ENCODE measurements at regions not wholly inside any gene's neighbourhood (a gene's known extent, or its start where the extent isn't known, plus 50 kb on each side); places are given as distances from the start of the nearest gene placed in this dataset.

GRCh38 chr3:180142472-180142871 lies 105.7 kb upstream of the PEX5L start:
- no peak overlapping the region for H3K4me3 ChIP-seq (ENCODE audit: low read depth, low read length)
- TF ChIP-seq CTCF (IDR thresholded peaks at IDR 0.05; ENCODE audit: control insufficient read depth, extremely low read depth, insufficient read depth) = no peak
- no peak for DNase-seq (ENCODE audit: low read depth)

- DNase-seq (ENCODE audit: low read depth) = no peak
- TF ChIP-seq CTCF (IDR thresholded peaks at IDR 0.05; ENCODE audit: control insufficient read depth, extremely low read depth, insufficient read depth) = no peak
- H3K4me3 ChIP-seq (ENCODE audit: low read depth, low read length) = no peak overlapping the region
Measured at GRCh38 chr3:180161770-180162169, 125.0 kb upstream of the PEX5L start.

- no peak overlapping the region for H3K4me3 ChIP-seq (ENCODE audit: low read depth, low read length)
- no peak for DNase-seq (ENCODE audit: low read depth)
- no peak for TF ChIP-seq CTCF (IDR thresholded peaks at IDR 0.05; ENCODE audit: control insufficient read depth, extremely low read depth, insufficient read depth)
Measured at GRCh38 chr3:180175572-180175971, 138.8 kb upstream of the PEX5L start.

- H3K4me3 ChIP-seq (ENCODE audit: low read depth, low read length) = no peak overlapping the region
- TF ChIP-seq CTCF (IDR thresholded peaks at IDR 0.05; ENCODE audit: control insufficient read depth, extremely low read depth, insufficient read depth) = no peak
- DNase-seq (ENCODE audit: low read depth) = no peak
Measured at GRCh38 chr3:180176059-180176458, 139.3 kb upstream of the PEX5L start.

GRCh38 chr3:180177255-180177654 lies 140.5 kb upstream of the PEX5L start:
- DNase-seq (ENCODE audit: low read depth) = no peak
- TF ChIP-seq CTCF (IDR thresholded peaks at IDR 0.05; ENCODE audit: control insufficient read depth, extremely low read depth, insufficient read depth) = no peak
- no peak overlapping the region for H3K4me3 ChIP-seq (ENCODE audit: low read depth, low read length)

- no peak overlapping the region for H3K4me3 ChIP-seq (ENCODE audit: low read depth, low read length)
- no peak for TF ChIP-seq CTCF (IDR thresholded peaks at IDR 0.05; ENCODE audit: control insufficient read depth, extremely low read depth, insufficient read depth)
- no peak for DNase-seq (ENCODE audit: low read depth)
Measured at GRCh38 chr3:180179562-180179961, 142.8 kb upstream of the PEX5L start.

GRCh38 chr3:180180795-180181194 lies 144.1 kb upstream of the PEX5L start:
- TF ChIP-seq CTCF (IDR thresholded peaks at IDR 0.05; ENCODE audit: control insufficient read depth, extremely low read depth, insufficient read depth) = no peak
- no peak for DNase-seq (ENCODE audit: low read depth)
- no peak overlapping the region for H3K4me3 ChIP-seq (ENCODE audit: low read depth, low read length)
